HG03378 (cell line): ENCODE measurements at regions not wholly inside any gene's neighbourhood (a gene's known extent, or its start where the extent isn't known, plus 50 kb on each side); places are given as distances from the start of the nearest gene placed in this dataset.

Experiments used
- ATAC-seq: cut with Tn5 transposase; IDR thresholded peaks from one replicate; pipeline ENCODE4 v1.9.1; 2021; ENCODE audit warnings: mild to moderate bottlenecking, moderate library complexity; ENCODE audit not compliant: unreplicated experiment

GRCh38 chr2:120785228-120785966, 49.7 kb downstream of the GLI2 start:
- ATAC-seq, result no peak

DNA sequence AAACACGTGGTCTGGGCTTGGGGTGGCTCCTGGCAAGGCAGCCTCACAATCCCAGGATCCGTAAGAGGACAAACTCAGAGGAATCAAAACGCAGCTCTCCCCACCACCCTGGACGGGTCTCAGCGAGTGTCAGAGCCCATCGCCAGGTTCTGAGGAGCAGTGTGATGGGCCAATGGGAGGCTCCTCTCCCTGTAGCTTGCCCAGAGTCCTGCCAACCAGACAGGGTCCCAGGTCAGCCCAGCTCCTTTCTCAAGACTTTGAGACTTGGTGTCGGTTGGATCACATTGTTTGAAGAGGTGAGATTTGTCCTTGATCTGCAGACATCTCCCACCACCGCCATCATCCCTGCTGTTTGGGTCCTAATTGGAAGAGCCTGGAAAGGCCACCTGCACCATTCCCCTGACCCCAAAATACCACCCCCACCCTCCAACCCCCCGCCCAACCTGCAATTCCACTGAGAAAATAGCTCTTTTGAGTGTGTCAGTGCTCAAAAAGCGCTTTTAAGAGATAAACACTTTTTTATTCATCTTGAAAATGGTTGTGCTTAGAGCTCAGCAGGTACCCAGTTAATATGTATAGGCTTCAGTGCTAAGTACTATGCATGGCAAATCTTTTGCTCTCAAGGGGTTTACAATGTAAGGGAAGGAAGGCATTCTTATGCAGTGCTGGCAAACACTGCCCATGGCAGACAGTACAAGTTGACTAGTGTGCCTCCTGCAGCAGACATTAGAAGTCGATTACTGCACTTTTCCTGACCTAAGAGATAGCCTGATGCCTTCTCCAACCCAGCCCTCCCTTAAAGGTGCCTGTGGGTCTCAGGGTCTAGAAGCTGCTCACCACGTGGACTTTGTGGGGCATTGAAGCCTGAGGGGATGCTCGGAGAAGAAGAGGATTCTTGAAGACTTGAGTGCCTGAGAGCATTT, 50.6 kb downstream of the GLI2 start:
- no peak for ATAC-seq

DNA sequence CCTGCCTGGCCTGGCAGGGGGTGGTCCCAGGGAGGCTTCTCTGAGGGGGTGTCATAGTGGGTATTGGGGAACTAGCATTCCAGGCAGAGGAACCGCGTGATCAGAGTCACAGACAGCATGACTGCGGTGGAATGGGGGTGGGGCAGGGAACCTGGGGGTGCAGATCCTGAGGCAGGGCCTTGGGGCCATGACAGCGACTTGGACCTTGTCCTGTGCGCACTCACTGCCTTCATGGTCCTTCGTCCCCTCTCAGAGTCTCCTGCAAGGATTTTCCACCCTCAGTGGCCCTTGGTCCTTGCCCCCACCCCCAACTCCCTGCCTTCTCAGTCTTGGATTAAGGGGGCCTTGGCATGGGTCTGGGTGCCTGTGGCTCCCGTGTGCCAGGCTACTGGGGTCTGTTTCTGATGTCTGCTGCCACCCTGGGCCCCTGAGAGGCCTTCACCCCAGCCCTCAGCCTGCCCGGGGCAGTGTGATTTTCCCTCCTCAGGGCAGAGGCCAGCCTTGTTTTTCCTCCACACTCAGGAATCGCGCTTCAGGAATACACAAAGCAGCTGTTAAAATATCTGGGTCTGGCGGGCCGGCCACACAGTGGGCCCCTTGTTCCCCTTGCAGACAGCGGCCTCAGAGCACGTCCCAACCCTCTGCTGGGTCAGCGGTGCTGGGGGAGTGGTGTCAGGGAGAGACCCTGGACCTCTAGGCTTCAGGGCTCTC, 51.6 kb downstream of the GLI2 start:
- ATAC-seq, result no peak

- ATAC-seq, result no peak
Measured at GRCh38 chr2:120787822-120788700, 52.4 kb downstream of the GLI2 start.

- ATAC-seq, result no peak
Measured at GRCh38 chr2:120791243-120791961, 55.7 kb downstream of the GLI2 start.

GRCh38 chr2:120791962-120792297, 56.3 kb downstream of the GLI2 start:
- ATAC-seq, result no peak

GRCh38 chr2:120793682-120794403, 58.2 kb downstream of the GLI2 start:
- no peak for ATAC-seq

GRCh38 chr2:120794716-120795115, 59.0 kb downstream of the GLI2 start:
- ATAC-seq, result no peak

DNA sequence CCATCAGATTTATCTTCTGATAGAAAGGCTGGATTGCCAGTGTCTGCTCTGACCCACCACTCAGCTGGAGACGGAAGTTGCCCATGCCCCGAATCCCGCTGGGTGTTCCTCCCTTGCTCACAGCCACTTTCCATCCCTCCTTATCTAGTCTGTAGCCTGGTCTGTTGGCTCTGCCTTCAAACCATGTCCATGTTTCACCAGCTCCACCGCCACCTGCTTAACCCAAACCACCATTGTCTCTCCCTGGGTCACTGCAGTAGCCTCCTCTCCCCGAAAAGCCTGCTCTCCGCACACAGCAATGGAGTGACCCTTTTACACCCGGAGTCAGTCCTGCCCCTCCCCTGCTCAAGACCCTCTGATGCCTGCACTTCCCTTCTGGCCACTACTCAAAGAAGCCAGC, 60.4 kb downstream of the GLI2 start:
- no peak for ATAC-seq

- ATAC-seq, result no peak
Measured at GRCh38 chr2:120797421-120798221, 62.0 kb downstream of the GLI2 start.

GRCh38 chr2:120798567-120799247, 63.0 kb downstream of the GLI2 start:
- no peak for ATAC-seq

GRCh38 chr2:120802158-120802557, 66.5 kb downstream of the GLI2 start:
- no peak for ATAC-seq

DNA sequence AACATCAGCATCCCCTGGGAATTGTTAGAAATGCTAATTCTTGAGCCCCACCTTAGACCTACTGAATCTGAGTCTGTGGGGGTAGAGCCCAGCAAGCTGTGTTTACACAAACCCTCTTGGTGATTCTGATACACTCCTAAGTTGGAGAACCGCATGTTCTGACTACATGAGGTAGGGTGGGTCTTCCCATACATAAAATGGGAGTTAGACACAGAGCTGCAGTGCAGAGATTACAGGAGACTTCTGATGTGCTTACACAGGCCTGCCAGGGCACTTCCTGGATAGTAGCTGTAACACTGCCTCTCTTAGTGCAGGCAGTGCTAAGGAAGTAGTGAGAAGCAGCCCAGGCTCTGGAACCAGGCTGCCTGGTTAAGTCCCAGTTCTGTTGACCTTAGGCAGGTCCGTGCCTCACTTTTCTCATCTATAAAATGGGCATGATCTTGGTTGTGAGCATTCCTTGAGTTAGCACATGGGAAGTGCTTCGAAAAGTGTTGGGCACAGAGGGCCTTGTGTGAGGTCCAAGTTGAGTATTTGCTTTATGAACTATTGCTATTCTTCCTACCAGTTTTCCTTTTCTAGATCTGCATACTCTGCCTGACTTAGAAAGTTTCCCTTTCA, 67.3 kb downstream of the GLI2 start:
- no peak for ATAC-seq

DNA sequence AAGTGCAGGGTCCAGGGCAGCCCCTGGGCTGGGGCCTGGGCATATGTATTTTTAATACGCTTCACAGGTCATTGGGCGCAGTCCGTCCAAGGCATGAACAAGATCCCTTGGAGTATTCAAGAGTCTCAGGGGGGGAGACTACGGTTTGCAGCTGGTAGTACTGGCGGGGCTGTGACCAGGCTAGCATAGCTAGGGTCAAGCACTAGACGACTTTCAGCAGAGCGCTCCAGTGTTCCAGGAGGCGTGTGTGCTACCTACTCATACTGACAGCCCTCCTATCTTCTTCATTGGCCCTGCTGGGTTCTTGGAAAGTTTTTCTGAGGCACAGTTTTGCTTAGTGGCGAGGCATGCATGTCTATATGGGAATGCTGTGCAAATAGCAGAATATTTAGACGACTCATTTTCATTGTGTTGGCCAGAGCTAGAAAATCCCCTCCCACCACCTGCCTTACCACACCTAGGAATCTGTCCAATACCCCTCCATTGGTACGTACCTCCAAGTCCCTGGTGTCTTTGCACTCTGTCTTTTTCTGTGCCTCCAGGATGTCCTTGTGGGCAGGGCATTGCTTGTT, 68.2 kb downstream of the GLI2 start:
- no peak for ATAC-seq

- no peak for ATAC-seq
Measured at GRCh38 chr2:120804459-120804858, 68.8 kb downstream of the GLI2 start.

DNA sequence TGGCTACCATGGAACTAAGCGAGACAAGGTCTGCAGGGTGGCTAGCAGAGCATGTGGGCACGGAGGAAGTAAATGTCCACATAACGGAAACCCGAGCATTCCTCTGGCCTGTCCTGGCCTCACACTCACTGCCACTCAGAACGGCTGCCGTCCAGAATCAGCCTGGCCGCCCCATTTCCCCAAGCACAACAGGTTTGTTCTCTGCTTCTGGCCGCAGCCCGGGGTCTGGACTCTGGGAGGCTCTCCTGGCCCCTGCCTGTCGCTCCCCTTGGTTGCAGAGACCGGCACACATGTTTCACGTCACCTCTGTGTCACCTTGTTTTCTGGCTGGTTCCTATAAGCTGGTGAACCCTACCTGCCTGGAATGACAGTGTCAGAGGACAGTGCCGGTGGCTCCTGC, 69.3 kb downstream of the GLI2 start:
- no peak for ATAC-seq

DNA sequence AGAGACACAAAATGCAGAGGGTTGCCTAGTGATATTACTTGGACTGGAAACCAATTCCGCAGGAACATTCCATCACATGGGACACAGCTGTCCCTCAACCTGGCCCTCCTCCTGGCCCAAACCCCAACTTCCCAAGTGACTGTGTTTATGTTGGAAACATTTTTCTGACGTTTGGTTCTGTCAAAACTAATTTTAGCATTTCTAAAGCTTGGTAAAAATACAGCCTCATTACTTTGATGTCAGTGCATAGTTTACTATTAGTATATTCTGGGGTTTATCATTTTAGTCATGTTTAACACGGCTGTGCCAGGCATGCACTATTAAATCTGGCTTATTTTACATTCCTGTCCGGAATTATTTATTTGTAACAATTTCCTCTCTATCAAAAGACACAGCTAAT, 69.9 kb downstream of the GLI2 start:
- ATAC-seq, result no peak
